ENCODE measurements at regions not wholly inside any gene's neighbourhood (a gene's known extent, or its start where the extent isn't known, plus 50 kb on each side); places are given as distances from the start of the nearest gene placed in this dataset.

- TF ChIP-seq CTCF (IDR thresholded peaks at IDR 0.05; ENCODE audit: insufficient read depth, low read depth, low read length): no peak
- POLR2A ChIA-PET: no interaction called here
Observed at GRCh38 chr18:52060607-52061304, 279.2 kb upstream of the DCC start.

GRCh38 chr18:52063923-52064322, 276.1 kb upstream of the DCC start:
- Histone ChIP-seq H3K36me3 (ENCODE audit: control insufficient read depth, insufficient read depth, low read length) (no peaks in the 10 kb centered on the region), H3K4me3 (ENCODE audit: low read depth, low read length) (no peak overlapping the region), H3K27me3 (ENCODE audit: control insufficient read depth, insufficient read depth, low read length) (no peaks in the 10 kb centered on the region)
- no peak for TF ChIP-seq CTCF (IDR thresholded peaks at IDR 0.05; ENCODE audit: insufficient read depth, low read depth, low read length)
- ChIA-PET CTCF (no interaction called here), POLR2A (no interaction called here)
- DNase-seq (ENCODE audit: low read depth): no peak

More at GRCh38 chr18:52060607-52061304, 279.2 kb upstream of the DCC start:
- no peak for DNase-seq (ENCODE audit: low read depth)
- Histone ChIP-seq H3K36me3 (ENCODE audit: control insufficient read depth, insufficient read depth, low read length) (no peaks in the 10 kb centered on the region), H3K4me3 (ENCODE audit: low read depth, low read length) (no peak overlapping the region), H3K27me3 (ENCODE audit: control insufficient read depth, insufficient read depth, low read length) (no peaks in the 10 kb centered on the region)
- CTCF ChIA-PET: no interaction called here

- Histone ChIP-seq H3K36me3 (ENCODE audit: control insufficient read depth, insufficient read depth, low read length) (no peaks in the 10 kb centered on the region), H3K27me3 (ENCODE audit: control insufficient read depth, insufficient read depth, low read length) (no peaks in the 10 kb centered on the region), H3K4me3 (ENCODE audit: low read depth, low read length) (no peak overlapping the region)
- CTCF ChIA-PET: no interaction called here
- no peak for DNase-seq (ENCODE audit: low read depth)
- POLR2A ChIA-PET: no interaction called here
- no peak for TF ChIP-seq CTCF (IDR thresholded peaks at IDR 0.05; ENCODE audit: insufficient read depth, low read depth, low read length)
Observed at GRCh38 chr18:52069201-52069600, 270.8 kb upstream of the DCC start.

- ChIA-PET POLR2A (no interaction called here), CTCF (no interaction called here)
- no peak for TF ChIP-seq CTCF (IDR thresholded peaks at IDR 0.05; ENCODE audit: insufficient read depth, low read depth, low read length)
- Histone ChIP-seq H3K27me3 (ENCODE audit: control insufficient read depth, insufficient read depth, low read length) (no peaks in the 10 kb centered on the region), H3K4me3 (ENCODE audit: low read depth, low read length) (no peak overlapping the region), H3K36me3 (ENCODE audit: control insufficient read depth, insufficient read depth, low read length) (no peaks in the 10 kb centered on the region)
- DNase-seq (ENCODE audit: low read depth): no peak
Observed at GRCh38 chr18:52070291-52070756, 269.7 kb upstream of the DCC start.

- no peak for TF ChIP-seq CTCF (IDR thresholded peaks at IDR 0.05; ENCODE audit: insufficient read depth, low read depth, low read length)
- Histone ChIP-seq H3K4me3 (ENCODE audit: low read depth, low read length) (no peak overlapping the region), H3K27me3 (ENCODE audit: control insufficient read depth, insufficient read depth, low read length) (no peaks in the 10 kb centered on the region), H3K36me3 (ENCODE audit: control insufficient read depth, insufficient read depth, low read length) (no peaks in the 10 kb centered on the region)
- ChIA-PET POLR2A (no interaction called here), CTCF (interaction anchor here (0.7 kb wide), 1 partner anchor 19 kb away, joined by 3 read pairs; no protein-coding TSS in a partner anchor)
- DNase-seq (ENCODE audit: low read depth): no peak
Observed at GRCh38 chr18:52077251-52077983, 262.6 kb upstream of the DCC start.
